ENCODE measurements at regions not wholly inside any gene's neighbourhood (a gene's known extent, or its start where the extent isn't known, plus 50 kb on each side); places are given as distances from the start of the nearest gene placed in this dataset.

- H3K36me3 Mint-ChIP-seq (ENCODE audit: unreplicated experiment): no peaks in the 10 kb centered on the region
- no peak overlapping the region for H3K27ac Mint-ChIP-seq (ENCODE audit: unreplicated experiment)
- H3K4me3 Mint-ChIP-seq (ENCODE audit: unreplicated experiment): no peak overlapping the region
- DNase-seq: no peak
- no peaks in the 10 kb centered on the region for H3K4me1 Mint-ChIP-seq (ENCODE audit: low read depth, unreplicated experiment)
- no peaks in the 10 kb centered on the region for H3K9me3 Mint-ChIP-seq (ENCODE audit: unreplicated experiment)
- peaks cover 2% of the 10 kb centered on the region for H3K27me3 Mint-ChIP-seq (ENCODE audit: unreplicated experiment)
- TF ChIP-seq, protein P1, sequence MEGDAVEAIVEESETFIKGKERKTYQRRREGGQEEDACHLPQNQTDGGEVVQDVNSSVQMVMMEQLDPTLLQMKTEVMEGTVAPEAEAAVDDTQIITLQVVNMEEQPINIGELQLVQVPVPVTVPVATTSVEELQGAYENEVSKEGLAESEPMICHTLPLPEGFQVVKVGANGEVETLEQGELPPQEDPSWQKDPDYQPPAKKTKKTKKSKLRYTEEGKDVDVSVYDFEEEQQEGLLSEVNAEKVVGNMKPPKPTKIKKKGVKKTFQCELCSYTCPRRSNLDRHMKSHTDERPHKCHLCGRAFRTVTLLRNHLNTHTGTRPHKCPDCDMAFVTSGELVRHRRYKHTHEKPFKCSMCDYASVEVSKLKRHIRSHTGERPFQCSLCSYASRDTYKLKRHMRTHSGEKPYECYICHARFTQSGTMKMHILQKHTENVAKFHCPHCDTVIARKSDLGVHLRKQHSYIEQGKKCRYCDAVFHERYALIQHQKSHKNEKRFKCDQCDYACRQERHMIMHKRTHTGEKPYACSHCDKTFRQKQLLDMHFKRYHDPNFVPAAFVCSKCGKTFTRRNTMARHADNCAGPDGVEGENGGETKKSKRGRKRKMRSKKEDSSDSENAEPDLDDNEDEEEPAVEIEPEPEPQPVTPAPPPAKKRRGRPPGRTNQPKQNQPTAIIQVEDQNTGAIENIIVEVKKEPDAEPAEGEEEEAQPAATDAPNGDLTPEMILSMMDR (IDR thresholded peaks at IDR 0.05; ENCODE audit: partially characterized antibody, unreplicated experiment): no peak
These were observed 148.0 kb upstream of the DMAC1 start for GRCh38 chr9:7947577-7947976.

GRCh38 chr9:7946458-7946857, 146.9 kb upstream of the DMAC1 start:
- peaks cover 2% of the 10 kb centered on the region for H3K27me3 Mint-ChIP-seq (ENCODE audit: unreplicated experiment)

GRCh38 chr9:7944572-7944971, 145.0 kb upstream of the DMAC1 start:
- Mint-ChIP-seq H3K27me3 (ENCODE audit: unreplicated experiment) (peaks cover 2% of the 10 kb centered on the region), H3K27ac (ENCODE audit: unreplicated experiment) (no peak overlapping the region), H3K36me3 (ENCODE audit: unreplicated experiment) (peaks cover 14% of the 10 kb centered on the region), H3K4me3 (ENCODE audit: unreplicated experiment) (no peak overlapping the region), H3K9me3 (ENCODE audit: unreplicated experiment) (no peaks in the 10 kb centered on the region), H3K4me1 (ENCODE audit: low read depth, unreplicated experiment) (no peaks in the 10 kb centered on the region)
- TF ChIP-seq, protein P1 (IDR thresholded peaks at IDR 0.05; ENCODE audit: partially characterized antibody, unreplicated experiment): no peak
- no peak for DNase-seq

More at GRCh38 chr9:7946458-7946857, 146.9 kb upstream of the DMAC1 start:
- H3K4me3 Mint-ChIP-seq (ENCODE audit: unreplicated experiment): no peak overlapping the region
- no peak for DNase-seq
- H3K4me1 Mint-ChIP-seq (ENCODE audit: low read depth, unreplicated experiment): no peaks in the 10 kb centered on the region
- no peaks in the 10 kb centered on the region for H3K36me3 Mint-ChIP-seq (ENCODE audit: unreplicated experiment)
- no peaks in the 10 kb centered on the region for H3K9me3 Mint-ChIP-seq (ENCODE audit: unreplicated experiment)
- H3K27ac Mint-ChIP-seq (ENCODE audit: unreplicated experiment): no peak overlapping the region
- TF ChIP-seq, protein P1 (IDR thresholded peaks at IDR 0.05; ENCODE audit: partially characterized antibody, unreplicated experiment): no peak

- peaks cover 3% of the 10 kb centered on the region for H3K9me3 Mint-ChIP-seq (ENCODE audit: unreplicated experiment)
These were observed 138.3 kb upstream of the DMAC1 start for GRCh38 chr9:7937761-7938491.

GRCh38 chr9:7936996-7937395, 137.4 kb upstream of the DMAC1 start:
- H3K27ac Mint-ChIP-seq (ENCODE audit: unreplicated experiment): no peak overlapping the region
- DNase-seq: no peak
- no peaks in the 10 kb centered on the region for H3K4me1 Mint-ChIP-seq (ENCODE audit: low read depth, unreplicated experiment)
- TF ChIP-seq, protein P1 (IDR thresholded peaks at IDR 0.05; ENCODE audit: partially characterized antibody, unreplicated experiment): no peak
- H3K27me3 Mint-ChIP-seq (ENCODE audit: unreplicated experiment): no peaks in the 10 kb centered on the region
- H3K36me3 Mint-ChIP-seq (ENCODE audit: unreplicated experiment): peaks cover 17% of the 10 kb centered on the region
- H3K4me3 Mint-ChIP-seq (ENCODE audit: unreplicated experiment): no peak overlapping the region
- peaks cover 3% of the 10 kb centered on the region for H3K9me3 Mint-ChIP-seq (ENCODE audit: unreplicated experiment)

More at GRCh38 chr9:7937761-7938491, 138.3 kb upstream of the DMAC1 start:
- H3K4me1 Mint-ChIP-seq (ENCODE audit: low read depth, unreplicated experiment): no peaks in the 10 kb centered on the region
- TF ChIP-seq, protein P1 (IDR thresholded peaks at IDR 0.05; ENCODE audit: partially characterized antibody, unreplicated experiment): no peak
- DNase-seq: no peak
- H3K27me3 Mint-ChIP-seq (ENCODE audit: unreplicated experiment): no peaks in the 10 kb centered on the region
- no peak overlapping the region for H3K27ac Mint-ChIP-seq (ENCODE audit: unreplicated experiment)
- H3K4me3 Mint-ChIP-seq (ENCODE audit: unreplicated experiment): no peak overlapping the region
- peaks cover 17% of the 10 kb centered on the region for H3K36me3 Mint-ChIP-seq (ENCODE audit: unreplicated experiment)

Measured in glutamatergic neuron (in vitro differentiated cells).